ENCODE measurements at regions not wholly inside any gene's neighbourhood (a gene's known extent, or its start where the extent isn't known, plus 50 kb on each side); places are given as distances from the start of the nearest gene placed in this dataset.

- CTCF ChIA-PET (ENCODE audit: partially characterized antibody), result no interaction called here
- Histone ChIP-seq H3K36me3 (ENCODE audit: control insufficient read depth in 2 of 4, insufficient read depth in 4 of 4, low read length in 3 of 4) (no peaks in the 10 kb centered on the region), H3K79me1 (ENCODE audit: low read depth, low read length) (no peaks in the 10 kb centered on the region), H3K9ac (replicated peaks in 1 of 4; ENCODE audit: extremely low read depth in 1 of 4, low read depth in 3 of 4, low read length in 3 of 4) (no peak overlapping the region), H3K79me2 (ENCODE audit: control insufficient read depth in 1 of 2, insufficient read depth in 2 of 2, low read length in 2 of 2) (no peaks in the 10 kb centered on the region), H3K14ac (ENCODE audit: insufficient read length) (no peak overlapping the region), H2BK20ac (ENCODE audit: low read length) (no peak overlapping the region), H2BK5ac (ENCODE audit: low read depth, low read length) (no peak overlapping the region), H3K23ac (ENCODE audit: insufficient read length) (no peak overlapping the region), H4K91ac (replicated peaks; ENCODE audit: insufficient read length, low read length) (no peak overlapping the region), H2BK15ac (ENCODE audit: low read length) (no peak overlapping the region), H3K4me2 (ENCODE audit: insufficient read depth in 1 of 2, low read depth in 2 of 2, low read length in 2 of 2) (no peak overlapping the region), H3K27me3 (replicated peaks in 1 of 4; ENCODE audit: control insufficient read depth in 3 of 4, extremely low read depth in 1 of 4, insufficient read depth in 3 of 4, low read length in 3 of 4) (no peaks in the 10 kb centered on the region), H3K4me1 (replicated peaks in 1 of 4; ENCODE audit: control insufficient read depth in 3 of 4, insufficient read depth in 4 of 4, low read length in 3 of 4) (no peaks in the 10 kb centered on the region), H2AFZ (ENCODE audit: low read length) (no peak overlapping the region), H3K27ac (ENCODE audit: low read depth, low read length) (no peak overlapping the region), H2BK120ac (replicated peaks; ENCODE audit: low read depth, low read length) (no peak overlapping the region), H2BK12ac (ENCODE audit: low read depth, low read length) (no peak overlapping the region), H3K56ac (replicated peaks; ENCODE audit: insufficient read length, low read depth, low read length) (no peak overlapping the region), H4K8ac (ENCODE audit: extremely low read depth, insufficient read depth, low read length) (no peak overlapping the region), H4K20me1 (replicated peaks in 1 of 2; ENCODE audit: control insufficient read depth in 1 of 2, insufficient read depth in 2 of 2, low read length in 2 of 2) (no peaks in the 10 kb centered on the region), H2AK5ac (ENCODE audit: low read depth, low read length) (no peak overlapping the region), H3K4ac (replicated peaks; ENCODE audit: insufficient read length, low read depth, low read length) (no peak overlapping the region), H4K5ac (ENCODE audit: insufficient read length, low read depth, low read length) (no peak overlapping the region), H3K9me3 (ENCODE audit: insufficient read depth in 2 of 2, low read depth in 1 of 2, low read length in 1 of 2) (peaks cover 13% of the 10 kb centered on the region in 2 experiments), H3K4me3 (ENCODE audit: extremely low read depth in 1 of 4, insufficient read depth in 2 of 4, low read depth in 3 of 4, low read length in 4 of 4) (no peak overlapping the region), H3K18ac (ENCODE audit: extremely low read depth, low read length) (no peak overlapping the region), H3K23me2 (ENCODE audit: low read depth, low read length) (no peaks in the 10 kb centered on the region)
- POLR2A ChIA-PET (ENCODE audit: partially characterized antibody), result no interaction called here
- DNase-seq (ENCODE audit: low read depth in 1 of 2, low spot score in 2 of 2) (no peak), FAIRE-seq (no peak)
- 89% methylated on average over 1 of the region's 1 CpG; no CpG with 5 or more reads in 1 of the 2 experiments for WGBS, 2 experiments (ENCODE audit: extremely low coverage in 1 of 2, insufficient coverage in 1 of 2, insufficient read length in 1 of 2, insufficient replicate concordance in 2 of 2, low coverage in 1 of 2, low lambda C conversion rate in 2 of 2, missing lambda C conversion rate in 1 of 2)
- TF ChIP-seq MAFK (IDR thresholded peaks at IDR 0.05; ENCODE audit: low read depth, low read length) (no peak), TAF7 (optimal IDR thresholded peaks at IDR 0.05; ENCODE audit: borderline replicate concordance, low read depth, low read length) (no peak), CHD1 (IDR thresholded peaks at IDR 0.05; ENCODE audit: low read depth, low read length) (no peak), KDM5A (IDR thresholded peaks at IDR 0.05; ENCODE audit: low read length) (no peak), SAP30 (IDR thresholded peaks at IDR 0.05; ENCODE audit: insufficient read depth, insufficient replicate concordance, low read length) (no peak), SRF (IDR thresholded peaks at IDR 0.05; ENCODE audit: low read depth, low read length) (no peak), NANOG (IDR thresholded peaks at IDR 0.05; ENCODE audit: insufficient read depth, low read depth, low read length, poor library complexity, severe bottlenecking) (no peak), SP4 (IDR thresholded peaks at IDR 0.05; ENCODE audit: low read length) (no peak), CTBP2 (IDR thresholded peaks at IDR 0.05; ENCODE audit: borderline replicate concordance, insufficient read depth, insufficient read length, low read length) (no peak), SUZ12 (IDR thresholded peaks at IDR 0.05; ENCODE audit: low read length) (no peak), SIX5 (IDR thresholded peaks at IDR 0.05; ENCODE audit: low read depth, low read length) (no peak), KDM4A (IDR thresholded peaks at IDR 0.05; ENCODE audit: low read depth, low read length, severe bottlenecking) (no peak)
- TF ChIP-seq, protein P1, sequence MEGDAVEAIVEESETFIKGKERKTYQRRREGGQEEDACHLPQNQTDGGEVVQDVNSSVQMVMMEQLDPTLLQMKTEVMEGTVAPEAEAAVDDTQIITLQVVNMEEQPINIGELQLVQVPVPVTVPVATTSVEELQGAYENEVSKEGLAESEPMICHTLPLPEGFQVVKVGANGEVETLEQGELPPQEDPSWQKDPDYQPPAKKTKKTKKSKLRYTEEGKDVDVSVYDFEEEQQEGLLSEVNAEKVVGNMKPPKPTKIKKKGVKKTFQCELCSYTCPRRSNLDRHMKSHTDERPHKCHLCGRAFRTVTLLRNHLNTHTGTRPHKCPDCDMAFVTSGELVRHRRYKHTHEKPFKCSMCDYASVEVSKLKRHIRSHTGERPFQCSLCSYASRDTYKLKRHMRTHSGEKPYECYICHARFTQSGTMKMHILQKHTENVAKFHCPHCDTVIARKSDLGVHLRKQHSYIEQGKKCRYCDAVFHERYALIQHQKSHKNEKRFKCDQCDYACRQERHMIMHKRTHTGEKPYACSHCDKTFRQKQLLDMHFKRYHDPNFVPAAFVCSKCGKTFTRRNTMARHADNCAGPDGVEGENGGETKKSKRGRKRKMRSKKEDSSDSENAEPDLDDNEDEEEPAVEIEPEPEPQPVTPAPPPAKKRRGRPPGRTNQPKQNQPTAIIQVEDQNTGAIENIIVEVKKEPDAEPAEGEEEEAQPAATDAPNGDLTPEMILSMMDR (IDR thresholded peaks at IDR 0.05; ENCODE audit: control extremely low read depth in 1 of 3, insufficient read depth in 1 of 3, low read depth in 1 of 3, low read length in 3 of 3), result no peak
These were observed 366.0 kb upstream of the USP15 start for GRCh38 chr12:61894168-61894567.
